Colon (tissue), 2 donors: ENCODE measurements at regions not wholly inside any gene's neighbourhood (a gene's known extent, or its start where the extent isn't known, plus 50 kb on each side); places are given as distances from the start of the nearest gene placed in this dataset.

Experiments used
- FAIRE-seq: peaks from 2 replicates; lab custom pipeline; 2012; peaks lifted over from hg19 to GRCh38; lab: Jason Lieb, UNC
- donor health status: control.
- donor health status: control.

DNA sequence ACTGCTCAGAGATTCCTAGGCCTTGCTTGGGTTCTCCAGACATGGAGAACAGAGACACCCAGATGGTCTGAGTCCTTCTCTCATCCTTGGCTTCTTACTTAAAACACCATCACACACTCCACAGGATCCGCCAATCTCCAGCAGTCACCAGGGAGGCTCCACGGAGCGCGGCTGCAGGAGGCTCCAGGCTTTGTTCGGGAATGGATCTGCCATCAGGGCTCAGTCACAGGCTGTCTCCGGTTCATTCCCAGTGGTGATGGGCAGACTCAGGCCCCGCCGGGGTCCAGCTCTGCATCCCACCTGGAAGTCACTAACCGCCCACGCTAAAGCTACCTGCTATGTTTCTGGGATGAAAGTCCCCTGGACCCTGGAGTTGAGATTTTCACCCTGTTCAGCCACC, 312.9 kb downstream of the TCERG1L start:
- FAIRE-seq, result no peak

DNA sequence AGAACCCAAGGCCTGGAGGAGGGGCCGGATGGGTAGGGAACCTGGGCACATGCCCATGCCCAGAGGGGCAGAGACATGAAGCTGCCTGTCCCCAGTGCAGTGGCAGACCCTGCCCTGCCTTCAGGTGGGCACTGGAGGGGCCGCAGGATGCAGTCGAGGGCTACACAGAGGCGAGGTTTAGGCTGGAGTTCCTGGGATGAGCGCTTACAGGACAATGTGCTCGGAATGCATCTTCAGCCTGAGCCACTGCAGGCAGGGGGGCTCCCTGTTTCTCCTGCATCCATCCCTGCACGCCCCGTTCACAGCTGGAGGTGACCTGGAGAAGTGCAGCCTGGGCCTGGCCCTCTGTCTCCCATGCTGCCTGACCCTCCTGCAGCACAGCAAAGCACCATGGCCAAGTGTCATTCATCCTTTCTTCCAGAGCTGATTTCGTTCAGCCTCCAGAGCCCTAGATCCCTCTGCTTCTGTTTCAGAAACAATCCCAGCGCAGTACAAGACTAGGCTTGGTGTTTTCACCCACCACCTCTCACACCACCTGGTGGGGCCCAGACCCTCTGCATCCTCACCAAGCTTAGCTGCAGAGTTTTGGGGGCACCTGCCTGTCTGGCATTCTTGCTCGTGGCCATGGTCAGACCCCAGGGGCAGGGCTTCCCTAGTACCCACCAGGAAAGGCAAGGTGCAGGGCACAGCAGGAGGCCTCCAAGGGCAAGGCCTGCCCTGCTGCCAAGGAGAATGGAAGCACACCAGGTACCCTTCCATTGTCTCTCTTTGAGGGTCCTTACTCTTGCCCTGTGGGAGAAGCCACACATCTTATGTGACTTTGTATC, 311.9 kb downstream of the TCERG1L start:
- no peak for FAIRE-seq

DNA sequence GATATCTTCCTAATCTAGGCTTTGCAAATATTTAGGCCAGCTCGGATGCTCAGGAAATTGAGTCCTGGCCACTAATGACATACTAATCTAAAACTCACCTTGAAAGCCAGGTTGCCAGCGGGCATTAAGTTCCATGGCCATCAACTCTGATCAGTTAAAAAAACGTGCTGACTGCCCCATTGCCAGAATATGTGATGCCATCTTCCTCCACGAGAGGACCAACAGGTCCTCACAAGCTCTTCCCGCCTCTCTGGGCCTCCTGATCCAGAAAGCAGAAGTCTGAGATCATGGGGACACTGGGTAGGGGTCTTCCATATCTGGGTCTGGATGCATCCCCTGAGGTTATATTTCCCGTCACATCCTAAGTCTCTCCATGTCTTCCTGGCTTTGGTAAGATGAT, 311.3 kb downstream of the TCERG1L start:
- FAIRE-seq, result no peak

DNA sequence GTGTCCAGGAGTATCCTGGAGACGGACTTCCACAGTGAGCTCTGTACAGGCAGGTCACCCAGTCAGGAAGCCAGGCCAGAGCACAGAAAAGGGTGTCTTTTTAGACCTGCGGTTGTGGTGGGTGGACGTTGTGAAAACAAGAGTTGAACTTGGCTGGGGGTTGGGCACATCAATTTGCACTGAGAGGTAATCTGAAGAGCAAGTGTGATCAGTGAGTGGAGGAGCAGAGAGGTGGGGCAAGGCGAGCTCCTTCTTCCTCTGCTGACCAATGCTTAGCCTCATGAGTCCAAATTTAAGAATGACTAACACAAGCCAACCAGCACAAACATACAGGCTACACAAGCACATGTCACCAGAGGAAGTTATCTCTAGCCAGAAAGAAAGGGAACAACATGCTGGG, 310.8 kb downstream of the TCERG1L start:
- no peak for FAIRE-seq

DNA sequence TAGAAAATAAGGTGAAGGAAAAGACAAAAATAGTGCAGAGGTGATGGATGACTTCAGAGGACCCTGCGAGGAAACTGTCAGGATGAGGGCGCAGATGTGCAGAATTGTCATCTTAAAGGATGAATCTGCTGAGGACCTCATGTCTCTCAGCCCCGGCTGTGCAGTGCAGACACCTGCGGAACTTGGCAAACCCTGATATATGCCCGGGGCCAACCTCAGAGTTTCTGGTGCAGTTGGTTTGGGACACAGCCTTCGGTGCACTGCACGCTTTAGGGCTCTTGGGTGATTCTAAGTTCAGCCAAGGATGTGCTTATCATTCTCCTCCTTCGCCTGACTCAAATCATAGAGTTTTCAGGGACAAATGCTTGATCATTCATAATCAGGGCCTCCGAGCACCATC, 310.1 kb downstream of the TCERG1L start:
- no peak for FAIRE-seq

DNA sequence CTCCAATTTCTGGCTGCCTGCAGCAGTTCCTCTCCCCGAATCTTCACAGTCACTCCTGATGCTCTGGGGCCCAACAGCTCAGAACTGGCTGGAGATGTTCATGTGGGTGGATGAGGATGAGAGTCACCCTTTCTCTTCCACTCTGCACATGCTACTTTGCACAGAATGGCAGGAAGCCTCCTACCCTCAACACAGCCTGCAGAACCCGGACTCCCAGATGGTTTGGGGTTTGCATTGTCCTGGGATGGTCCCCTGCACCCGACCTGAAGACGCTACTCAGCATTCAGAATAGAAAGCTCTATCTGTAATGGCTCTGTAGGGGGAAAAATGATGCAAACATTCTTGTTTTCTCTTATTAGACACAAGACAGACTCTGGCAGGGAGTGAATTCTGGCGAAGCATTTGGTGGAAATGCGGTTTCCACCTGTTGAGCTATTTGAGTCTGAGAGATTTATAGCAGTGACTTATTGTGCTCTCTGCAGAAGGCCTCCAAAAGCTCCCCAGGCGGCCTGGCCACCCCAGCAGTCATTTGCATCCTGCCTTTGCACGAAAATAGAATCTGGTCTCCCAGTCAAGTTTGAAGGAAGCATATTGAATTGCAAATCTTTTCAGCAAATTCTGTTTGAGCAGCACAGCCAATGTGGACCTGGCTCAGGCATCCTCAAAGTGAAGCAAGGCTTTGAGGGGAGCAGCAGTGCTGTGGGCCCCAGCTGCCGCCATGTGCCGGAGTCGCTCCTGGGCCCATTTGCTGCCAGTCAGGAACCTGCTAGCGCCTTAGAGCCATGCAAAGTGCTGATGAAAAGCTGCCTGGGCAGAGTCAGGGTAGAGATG, 309.3 kb downstream of the TCERG1L start:
- no peak for FAIRE-seq

DNA sequence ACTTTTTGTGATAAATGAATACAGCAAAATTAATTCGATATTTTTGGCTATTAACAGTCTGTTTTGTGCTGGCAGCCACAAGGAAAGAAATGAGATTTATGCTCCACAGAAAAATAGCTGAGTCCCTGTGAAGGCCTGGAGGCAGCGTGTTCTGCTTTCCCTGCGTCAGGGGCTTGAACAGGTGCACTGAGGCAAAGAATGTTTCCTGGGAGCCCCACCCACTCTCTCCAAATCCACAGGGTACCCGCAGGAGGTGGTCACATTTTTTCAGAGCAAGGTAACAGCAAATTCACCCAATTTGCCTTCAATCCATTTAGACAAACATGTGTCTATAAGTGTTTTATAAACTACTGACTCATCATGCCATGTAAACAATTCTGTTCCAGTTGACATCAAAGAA, 308.1 kb downstream of the TCERG1L start:
- no peak for FAIRE-seq

DNA sequence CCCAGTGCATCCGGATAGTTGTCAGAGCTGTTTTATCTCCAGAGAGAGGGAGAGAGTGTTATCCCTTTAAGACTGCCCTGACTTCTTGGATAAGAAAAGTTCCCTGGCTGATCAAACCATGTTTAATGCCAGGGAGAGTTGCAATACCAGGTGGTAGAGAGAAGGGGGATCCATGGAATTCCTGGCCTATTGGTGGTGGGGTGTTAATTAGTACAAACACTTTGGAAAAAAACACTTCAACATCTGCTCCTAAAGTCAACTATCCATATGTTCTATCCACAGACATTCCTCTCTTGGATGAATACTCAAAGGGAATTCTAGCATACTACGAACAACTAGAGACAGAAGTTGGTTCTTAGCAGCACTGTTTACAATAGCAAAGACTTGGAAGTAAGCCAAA, 307.2 kb downstream of the TCERG1L start:
- no peak for FAIRE-seq

DNA sequence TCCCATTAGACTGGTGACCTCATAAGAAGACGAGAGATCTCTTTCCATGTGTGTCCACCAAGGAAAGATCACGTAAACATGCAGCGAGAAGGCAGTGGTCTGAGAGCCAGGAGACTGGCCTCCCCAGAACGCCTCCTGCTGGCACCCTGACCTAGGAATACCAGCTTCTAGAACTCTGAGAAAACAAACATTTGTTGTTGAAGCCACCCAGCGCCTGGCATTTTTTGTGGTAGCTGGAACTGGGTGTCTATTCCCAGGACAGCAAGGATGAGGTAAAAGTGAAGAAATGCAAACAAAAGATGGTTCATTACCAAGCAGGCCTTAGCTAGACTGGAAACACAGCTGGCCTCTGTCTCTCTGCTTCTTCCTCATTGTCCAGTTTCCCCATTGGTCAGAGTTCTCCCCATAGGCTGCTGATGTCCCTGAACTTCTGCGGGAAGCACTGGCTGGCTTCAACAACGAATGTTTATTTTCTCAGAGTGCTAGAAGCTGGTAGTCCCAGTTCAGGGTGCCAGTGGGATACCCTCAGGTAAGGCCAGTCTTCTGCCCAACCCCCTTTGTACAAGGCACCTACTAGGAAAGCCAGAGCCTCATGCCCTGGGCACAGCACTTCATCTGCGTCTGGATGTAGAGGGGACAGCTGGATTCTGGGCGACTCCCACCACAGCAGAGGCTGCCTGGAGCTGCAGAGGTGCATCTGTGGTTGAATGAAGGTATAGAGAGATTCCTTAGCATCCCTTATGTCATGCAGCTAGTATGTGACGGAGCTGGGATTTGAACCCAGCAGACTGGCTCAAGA, 304.9 kb downstream of the TCERG1L start:
- FAIRE-seq, result no peak

DNA sequence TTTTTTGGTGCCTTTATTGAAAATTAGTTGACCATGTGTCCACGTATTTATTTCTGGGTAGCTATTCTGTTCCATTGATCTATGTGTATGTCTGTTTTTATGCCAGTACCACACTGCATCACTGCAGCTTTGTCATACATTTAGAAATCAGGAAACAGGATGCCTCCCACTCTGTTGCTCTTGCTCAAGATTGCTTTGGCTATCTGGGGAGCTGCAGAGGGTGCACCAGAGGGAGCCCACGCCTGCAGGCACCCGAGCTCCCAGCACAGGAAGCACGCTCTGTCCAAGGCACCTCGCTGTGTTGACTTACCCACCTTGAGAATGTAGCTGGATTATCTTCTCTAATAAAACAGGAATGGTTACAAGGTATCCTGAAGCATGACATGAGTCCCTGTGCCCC, 301.7 kb downstream of the TCERG1L start:
- no peak for FAIRE-seq

DNA sequence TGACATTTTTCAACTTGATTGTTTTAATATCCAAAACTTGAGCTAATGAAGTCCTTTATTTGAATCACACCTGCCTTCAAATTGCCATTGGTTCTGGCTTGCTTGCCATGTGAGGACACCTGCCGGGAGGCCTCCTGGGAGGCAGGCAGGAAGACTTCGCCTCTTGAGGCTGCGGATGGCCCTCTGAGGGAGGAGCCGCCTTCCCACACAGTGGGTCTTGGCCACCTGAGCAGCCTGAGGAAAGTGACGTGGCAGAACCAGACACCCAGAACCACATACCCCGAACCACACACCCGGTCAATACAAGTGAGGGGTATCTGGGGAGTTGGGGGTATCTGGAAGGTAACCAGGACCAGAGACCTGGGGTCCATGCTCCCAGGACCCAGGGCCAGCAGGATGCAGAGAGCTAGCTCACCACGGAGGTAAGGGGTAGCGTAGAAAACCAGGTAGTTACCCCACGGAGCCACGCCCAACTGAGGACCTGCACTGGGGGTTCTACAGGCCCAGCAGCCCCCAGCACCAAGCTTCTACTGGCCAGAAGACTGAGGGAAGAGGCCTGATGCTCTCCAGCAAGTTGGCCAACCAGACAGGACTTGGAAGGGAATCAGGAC, 300.5 kb downstream of the TCERG1L start:
- FAIRE-seq, result no peak

DNA sequence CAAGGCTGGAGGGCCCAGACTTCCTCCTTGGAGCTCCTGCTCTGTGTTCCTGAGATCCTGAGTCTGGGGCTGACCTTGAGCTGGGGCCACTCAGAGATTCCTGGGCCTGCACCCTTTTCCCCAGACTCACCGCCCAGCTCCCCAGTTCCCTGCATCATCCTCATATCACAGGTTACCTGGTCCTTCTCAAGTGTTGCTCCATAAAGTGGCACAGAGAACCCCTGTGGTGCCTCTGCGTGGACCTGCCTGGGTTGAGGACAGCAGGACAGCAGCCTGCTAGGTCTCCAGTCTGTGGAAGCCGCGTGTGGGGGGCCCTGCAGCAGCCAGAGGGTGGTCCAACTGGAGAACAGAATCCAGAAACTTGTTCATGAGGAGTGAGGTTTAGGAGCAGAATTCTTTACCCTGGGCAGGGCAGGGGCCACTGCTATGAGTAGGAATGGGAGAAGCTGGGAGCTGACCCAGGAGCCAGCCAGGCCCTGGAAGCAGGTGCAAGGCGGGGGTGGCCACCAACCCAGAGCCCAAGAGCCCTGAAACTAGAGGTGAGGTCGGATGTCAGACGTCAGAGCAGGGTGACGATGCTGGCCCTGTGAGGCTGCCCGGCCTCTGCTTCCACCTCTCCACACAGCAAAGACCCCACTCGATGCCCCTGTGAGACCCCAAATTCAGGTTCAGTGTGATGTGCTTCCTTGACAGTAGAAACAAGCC, 299.4 kb downstream of the TCERG1L start:
- no peak for FAIRE-seq

DNA sequence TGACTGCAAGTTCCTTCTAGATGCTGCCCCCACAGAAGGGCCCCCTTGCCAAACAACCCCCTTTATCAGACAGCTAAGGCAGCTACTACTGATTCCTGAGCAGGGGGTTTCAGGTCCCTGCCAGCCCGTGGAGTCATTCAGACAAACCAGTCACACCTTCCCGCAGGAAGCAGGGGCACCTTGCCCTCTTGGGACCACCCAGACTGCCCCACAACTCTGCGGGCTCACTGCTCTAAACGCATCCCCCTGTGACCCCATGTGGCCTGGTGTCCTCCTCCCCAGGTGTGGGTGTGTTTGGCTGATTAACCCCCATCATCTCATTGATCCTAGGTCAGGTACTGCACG, 298.9 kb downstream of the TCERG1L start:
- no peak for FAIRE-seq

DNA sequence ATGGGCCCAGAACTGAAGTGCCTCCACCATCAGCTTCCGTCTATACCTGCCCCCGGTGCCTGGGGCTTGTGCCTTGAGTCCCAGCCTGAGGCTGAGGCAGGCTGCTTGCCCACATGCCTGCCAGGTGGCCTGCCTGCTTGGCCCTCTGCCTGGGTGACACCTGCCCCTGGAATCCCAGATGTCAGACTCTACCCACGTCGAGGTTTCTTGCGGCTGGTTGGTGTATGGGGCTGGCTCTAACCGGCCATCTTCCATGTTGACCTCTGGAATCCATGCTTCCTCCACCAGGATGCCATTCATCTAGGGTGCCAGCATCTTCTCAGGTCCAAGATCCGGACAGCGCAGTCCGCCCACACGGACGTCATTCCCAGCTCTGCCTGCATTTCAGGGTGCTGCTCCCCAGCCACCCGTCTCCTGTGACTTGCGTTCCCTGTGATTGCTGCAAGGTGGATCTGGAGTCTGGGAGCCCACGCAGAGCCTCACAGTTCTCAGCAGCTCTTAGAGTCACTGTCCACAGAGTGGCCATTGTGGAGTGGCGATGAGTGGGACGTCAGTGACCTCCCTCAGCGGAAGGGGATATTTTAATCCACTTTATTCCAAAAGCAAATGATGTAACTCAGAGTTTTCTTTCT, 298.1 kb downstream of the TCERG1L start:
- no peak for FAIRE-seq

DNA sequence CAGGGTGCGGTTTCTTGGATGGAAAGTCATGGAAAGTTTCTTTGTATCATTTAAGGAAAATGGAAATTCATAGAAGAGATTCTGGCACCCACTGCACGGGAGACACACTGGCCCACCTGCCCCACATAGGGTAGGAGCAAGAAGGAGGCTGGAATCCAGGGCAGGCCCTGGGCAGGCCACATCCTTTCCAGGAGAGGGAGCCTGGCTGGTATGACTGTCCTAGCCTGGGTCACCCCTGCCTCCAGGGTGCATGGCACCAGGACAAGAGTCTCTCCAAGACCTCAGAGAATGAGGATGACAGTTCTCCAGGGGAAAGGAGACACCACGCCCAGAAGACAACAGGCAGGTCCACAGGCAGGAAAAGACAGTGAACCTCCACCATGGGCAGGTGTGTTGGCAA, 297.2 kb downstream of the TCERG1L start:
- FAIRE-seq, result no peak

DNA sequence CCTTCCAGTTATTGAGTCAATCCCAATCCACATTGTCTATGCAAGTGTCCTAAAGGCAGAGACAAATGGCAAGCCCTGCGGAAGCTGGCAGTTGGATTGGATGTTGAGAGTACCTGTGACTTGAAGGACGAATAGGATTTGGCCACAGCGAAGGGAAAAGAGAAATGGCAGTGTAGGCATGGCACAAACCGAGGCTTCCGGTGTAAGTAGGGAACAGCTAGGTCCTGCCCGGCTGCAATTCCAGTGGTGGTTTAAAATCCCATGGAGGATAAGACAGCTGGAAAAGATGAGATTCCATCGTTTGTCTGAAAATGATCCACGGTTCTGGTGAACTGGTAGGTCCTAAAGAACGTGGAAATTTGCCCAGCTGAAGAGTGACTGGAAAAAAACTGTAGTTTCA, 296.2 kb downstream of the TCERG1L start:
- FAIRE-seq, result no peak

DNA sequence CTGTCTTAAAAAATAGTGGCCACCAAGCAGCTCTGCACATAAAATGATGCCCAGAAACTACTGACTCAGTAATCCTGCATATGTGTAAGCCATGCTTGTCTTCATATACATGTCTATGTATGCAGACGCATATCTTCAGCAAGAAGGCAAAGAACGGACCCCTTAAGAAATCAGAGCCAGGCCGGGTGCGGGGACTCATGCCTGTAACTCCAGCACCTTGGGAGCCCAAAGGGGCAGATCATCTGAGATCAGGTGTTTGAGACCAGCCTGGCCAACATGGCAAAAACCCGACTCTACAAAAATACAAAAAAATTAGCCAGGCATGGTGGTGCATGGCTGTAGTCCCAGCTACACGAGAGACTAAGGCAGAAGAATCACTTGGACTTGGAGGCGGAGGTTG, 295.0 kb downstream of the TCERG1L start:
- FAIRE-seq, result no peak

DNA sequence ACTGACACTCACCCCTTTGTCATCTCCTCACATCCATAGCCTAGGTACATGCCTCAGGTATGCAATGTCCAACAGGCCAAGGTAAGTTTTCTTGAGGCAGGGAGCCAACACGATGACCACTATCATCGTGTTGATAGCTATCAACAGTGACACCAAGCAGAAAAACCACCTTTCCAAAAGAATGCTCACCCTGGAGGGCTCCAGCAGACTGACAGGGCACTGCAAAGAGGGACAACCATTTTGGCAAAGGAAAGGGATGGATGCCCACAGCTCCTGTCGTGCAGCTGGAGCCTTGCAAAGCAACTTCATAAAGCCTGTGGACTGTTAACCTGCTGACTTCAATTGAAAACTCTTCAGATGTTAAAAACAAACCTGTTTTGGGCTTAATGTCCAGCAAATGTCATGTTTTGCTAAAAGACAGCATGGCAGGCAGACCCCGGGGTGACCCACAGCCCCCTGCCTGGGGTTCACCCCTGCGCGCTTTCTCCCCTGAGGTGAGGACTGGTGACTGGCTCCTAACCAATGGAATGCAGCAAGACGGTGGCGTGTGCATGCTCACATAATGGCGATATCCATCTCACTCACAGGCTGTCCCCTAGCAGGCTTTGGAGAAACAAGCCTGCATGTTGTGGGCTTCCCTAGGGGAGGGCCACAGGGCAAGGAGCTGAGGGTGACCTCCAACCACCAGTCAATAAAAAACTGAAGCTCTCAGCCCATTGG, 293.8 kb downstream of the TCERG1L start:
- FAIRE-seq, result no peak

DNA sequence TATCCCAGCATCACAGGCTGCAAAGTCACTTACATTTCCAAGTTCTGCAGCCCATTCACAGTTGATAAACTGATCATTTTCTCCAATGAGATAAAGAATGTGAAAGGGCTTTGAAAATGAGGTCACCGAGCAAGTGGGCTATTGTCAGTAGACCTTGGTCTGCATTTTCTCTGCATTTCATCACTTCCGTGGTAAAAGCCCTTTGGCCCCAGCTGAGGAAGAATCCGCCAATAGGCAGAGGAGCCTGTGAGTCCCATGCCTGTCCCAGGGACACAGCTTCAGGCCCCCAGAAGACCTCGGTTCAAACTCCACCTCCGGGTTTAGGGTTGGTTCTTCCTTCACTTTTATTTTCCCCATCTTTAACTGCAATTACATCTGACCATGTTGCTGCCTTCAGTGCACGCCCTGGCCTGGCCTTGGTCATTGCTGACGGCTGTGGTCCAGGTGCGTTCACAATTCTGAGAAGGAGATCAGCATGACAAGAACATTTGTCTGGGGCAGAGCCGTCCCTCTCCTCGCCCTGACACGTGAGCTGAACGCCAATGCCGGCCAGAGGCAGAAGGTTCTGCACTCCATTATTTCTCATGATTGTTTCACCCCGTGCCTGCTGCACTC, 292.5 kb downstream of the TCERG1L start:
- FAIRE-seq, result no peak

DNA sequence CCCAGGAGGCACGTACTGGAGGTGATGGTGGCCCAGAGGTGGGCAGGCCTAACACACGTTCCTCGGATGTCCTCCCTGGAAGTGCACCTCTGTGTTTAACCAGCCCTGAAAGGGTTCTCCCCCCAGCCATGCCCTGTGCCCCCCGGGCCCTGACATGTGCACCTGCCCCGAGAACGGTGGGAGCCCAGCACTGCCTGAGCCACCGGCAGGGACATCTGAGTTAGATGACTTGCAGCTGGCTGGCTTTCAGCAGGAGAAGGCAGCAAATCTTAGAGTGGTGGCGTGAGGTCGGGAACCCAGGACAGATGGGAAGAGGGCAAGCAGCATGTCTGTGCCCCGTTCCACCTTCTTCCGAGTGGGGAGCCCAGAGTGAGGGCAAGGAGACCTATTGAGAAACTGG, 291.8 kb downstream of the TCERG1L start:
- FAIRE-seq, result no peak
